ENCODE measurements at regions not wholly inside any gene's neighbourhood (a gene's known extent, or its start where the extent isn't known, plus 50 kb on each side); places are given as distances from the start of the nearest gene placed in this dataset.
"Not testable (repeated sequence)": the region's sequence is repeated elsewhere in the genome, so short reads cannot be mapped to it uniquely, and the experiment has no call there.

- not testable (repeated sequence) for ATAC-seq
Measured at GRCh38 chr7:109632890-109633289, 1063.2 kb downstream of the DNAJB9 start.

GRCh38 chr7:109635374-109635773 is 1065.7 kb downstream of the DNAJB9 start:
- DNase-seq (no peak), ATAC-seq (no peak)

More at GRCh38 chr7:109632890-109633289, 1063.2 kb downstream of the DNAJB9 start:
- not testable (repeated sequence) for DNase-seq

DNA sequence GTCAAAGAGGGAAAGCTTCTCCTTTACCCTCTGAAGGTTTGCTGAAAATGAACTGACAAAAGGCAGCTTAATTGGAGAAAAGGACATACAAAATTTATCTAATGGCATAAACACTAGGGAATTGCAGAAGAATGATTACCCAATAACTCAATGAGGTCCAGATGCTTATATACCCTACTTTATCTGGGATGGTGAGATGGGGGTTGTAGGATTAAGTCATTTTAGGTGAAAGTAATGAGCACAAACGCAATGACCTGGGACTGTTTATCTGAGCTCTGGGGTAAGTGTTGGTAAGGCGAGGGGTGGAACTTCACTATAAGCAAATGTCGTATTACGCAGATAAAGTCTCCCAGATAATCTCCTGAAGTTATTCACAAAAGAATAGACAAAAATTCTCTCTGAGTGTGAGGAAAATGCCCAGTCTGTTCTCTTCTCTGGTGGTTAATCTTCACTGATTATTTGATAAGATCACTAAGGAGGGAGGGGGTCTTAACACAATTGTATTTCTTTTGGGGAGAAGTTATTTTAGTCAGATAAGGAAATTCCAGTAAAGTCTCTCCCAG is 1067.8 kb downstream of the DNAJB9 start:
- ATAC-seq (no peak), DNase-seq (no peak)

DNA sequence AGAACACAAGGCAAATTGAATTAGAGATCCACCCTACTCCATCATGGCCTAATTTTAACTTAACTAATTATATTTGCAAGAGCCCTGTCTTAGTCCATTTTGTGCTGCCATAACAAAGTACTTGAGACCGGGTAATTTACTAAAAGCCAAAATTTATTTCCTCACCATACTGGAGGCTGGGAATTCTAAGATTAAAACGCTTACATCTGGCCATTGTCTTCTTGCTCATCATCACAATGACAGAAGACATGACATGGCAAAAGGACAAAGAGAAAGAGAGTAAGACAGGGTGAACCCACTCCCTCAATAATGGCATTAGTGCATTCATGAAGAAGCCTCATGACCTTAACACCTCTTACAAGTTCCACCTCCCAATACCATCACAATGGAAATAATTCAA is 1068.6 kb downstream of the DNAJB9 start:
- ATAC-seq (no peak), DNase-seq (no peak)

DNA sequence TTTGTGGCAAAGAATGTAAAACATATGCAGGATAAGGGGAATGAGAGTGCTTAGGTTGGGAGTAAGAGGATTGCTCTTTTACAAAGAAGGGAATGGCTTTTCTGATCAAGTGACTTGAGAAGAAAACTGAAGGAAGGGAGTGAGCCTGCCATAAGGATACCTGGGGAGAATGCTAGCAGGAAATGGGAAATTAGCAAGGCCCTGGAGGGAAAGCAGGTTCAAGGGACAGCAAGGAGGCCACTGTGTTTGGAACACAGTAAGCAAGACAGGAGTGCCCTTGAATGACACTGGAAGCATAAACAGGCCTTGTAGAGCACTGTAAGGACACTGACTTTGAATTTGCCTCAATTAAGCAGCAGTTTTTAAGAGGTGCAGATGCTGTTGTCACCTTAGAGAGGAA is 1069.9 kb downstream of the DNAJB9 start:
- ATAC-seq (no peak), DNase-seq (no peak)

- ATAC-seq, result no peak
- no peak for DNase-seq
Measured at GRCh38 chr7:109641445-109641844, 1071.8 kb downstream of the DNAJB9 start.

GRCh38 chr7:109646124-109646523 is 1076.5 kb downstream of the DNAJB9 start:
- ATAC-seq (no peak), DNase-seq (no peak)

DNA sequence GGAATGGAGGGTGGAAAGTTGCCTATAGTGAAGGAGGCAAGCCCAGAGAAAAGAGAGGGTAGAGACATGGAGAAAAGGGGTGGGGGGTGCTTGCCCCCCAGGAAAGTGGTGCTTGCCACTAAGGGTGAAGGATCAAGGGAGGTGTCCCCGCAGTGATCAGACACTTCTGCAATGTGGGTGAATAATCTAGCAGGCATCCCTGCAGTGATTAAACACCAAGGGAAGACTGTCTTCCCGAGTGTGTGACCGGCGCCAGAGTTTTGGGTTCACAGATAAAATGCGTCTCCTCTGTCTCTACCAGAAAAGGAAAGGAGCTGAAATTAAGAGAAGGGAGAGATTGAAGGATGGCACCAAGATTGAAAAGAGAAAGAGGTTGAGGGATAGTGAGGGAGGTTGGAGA is 1076.9 kb downstream of the DNAJB9 start:
- ATAC-seq, result not testable (repeated sequence)

GRCh38 chr7:109647263-109647662 is 1077.6 kb downstream of the DNAJB9 start:
- ATAC-seq, result not testable (repeated sequence)

More for the DNA sequence above, 1076.9 kb downstream of the DNAJB9 start:
- not testable (repeated sequence) for DNase-seq

DNA sequence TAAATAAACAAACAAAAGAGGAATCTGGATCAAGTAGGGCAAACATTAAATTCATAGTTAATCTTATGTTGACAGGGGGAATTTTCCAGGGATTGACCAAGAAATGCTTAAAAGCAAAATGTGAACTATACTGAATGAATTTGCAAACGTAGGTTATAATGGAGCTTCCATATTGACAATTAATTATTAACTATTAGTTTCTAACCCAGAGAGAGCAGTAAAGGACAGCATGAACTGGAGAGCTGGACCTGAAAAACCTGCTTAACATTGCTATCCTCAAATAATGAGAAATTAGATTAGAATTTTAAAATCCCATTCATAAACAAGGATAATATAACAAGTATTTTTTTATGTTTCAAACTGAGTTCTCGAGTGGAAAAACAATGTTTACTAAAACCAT is 1089.6 kb downstream of the DNAJB9 start:
- ATAC-seq, result no peak
- no peak for DNase-seq

More at GRCh38 chr7:109647263-109647662, 1077.6 kb downstream of the DNAJB9 start:
- DNase-seq, result not testable (repeated sequence)

GRCh38 chr7:109660401-109660800 is 1090.7 kb downstream of the DNAJB9 start:
- ATAC-seq (no peak), DNase-seq (no peak)

- no peak for ATAC-seq
- no peak for DNase-seq
Measured at GRCh38 chr7:109663806-109664205, 1094.1 kb downstream of the DNAJB9 start.

- not testable (repeated sequence) for ATAC-seq, DNase-seq
Measured at GRCh38 chr7:109687269-109687668, 1117.6 kb downstream of the DNAJB9 start.

GRCh38 chr7:109692613-109693012 is 1122.9 kb downstream of the DNAJB9 start:
- not testable (repeated sequence) for ATAC-seq, DNase-seq

- DNase-seq (no peak), ATAC-seq (no peak)
Measured at GRCh38 chr7:109694149-109695071, 1124.7 kb downstream of the DNAJB9 start.

DNA sequence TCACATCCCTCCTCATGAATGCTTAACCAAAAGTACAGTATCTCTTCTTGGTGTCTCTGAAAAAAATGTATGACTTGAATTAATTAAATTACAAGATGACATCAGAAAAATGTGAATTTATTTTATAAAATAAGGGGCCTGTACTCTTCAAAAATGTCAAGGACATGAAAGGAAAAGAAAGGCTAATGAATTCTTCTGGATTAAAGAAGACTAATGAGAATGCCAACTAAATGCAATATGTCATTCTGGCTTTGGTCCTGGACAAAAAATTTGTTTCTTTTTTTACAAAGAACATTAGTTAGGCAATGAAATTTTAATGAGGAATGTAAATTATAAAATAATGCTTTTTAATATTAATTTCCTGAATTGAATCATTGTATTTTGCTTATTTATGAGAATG is 1125.7 kb downstream of the DNAJB9 start:
- no peak for ATAC-seq
- DNase-seq, result no peak

GRCh38 chr7:109696723-109697122 is 1127.0 kb downstream of the DNAJB9 start:
- DNase-seq, result no peak
- ATAC-seq, result no peak

DNA sequence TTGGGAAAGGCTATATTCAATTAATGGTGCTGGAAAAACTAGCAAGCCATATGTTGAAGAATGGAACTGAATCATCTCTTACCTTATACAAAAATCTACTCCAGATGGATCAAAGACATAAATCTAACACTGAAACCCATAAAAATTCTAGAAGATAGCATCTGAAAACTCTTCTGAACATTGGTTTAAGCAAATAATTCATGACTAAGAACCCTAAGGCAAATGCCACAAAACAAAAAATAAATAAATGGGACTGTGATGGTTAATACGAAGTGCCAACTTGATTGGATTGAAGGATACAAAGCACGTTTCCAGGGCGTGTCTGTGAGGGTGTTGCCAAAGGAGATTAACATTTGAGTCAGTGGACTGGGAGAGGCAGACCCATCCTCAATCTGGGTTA is 1130.0 kb downstream of the DNAJB9 start:
- ATAC-seq, result no peak
- DNase-seq, result no peak

- ATAC-seq, result no peak
- DNase-seq, result no peak
Measured at GRCh38 chr7:109713366-109713765, 1143.7 kb downstream of the DNAJB9 start.

GRCh38 chr7:109719359-109719758 is 1149.7 kb downstream of the DNAJB9 start:
- not testable (repeated sequence) for DNase-seq, ATAC-seq

DNA sequence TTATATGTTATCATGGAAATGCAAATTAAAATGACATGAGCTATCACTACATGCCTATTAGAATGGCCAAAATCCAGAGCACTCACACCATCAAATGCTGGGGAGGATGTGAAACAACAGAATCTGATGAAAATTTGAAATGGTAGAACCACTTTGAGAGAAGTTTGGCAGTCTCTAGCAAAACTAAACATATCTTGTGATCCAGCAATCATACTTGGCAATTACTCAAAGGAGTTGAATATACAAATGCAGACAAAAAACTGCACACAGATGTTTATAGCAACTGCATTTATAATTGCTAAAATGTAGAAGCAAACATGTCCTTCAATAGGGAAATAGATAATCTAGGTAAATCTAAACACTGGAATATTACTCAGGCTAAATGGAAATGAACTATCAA is 1164.9 kb downstream of the DNAJB9 start:
- DNase-seq (no peak), ATAC-seq (no peak)

- DNase-seq (no peak), ATAC-seq (no peak)
Measured at GRCh38 chr7:109735881-109736280, 1166.2 kb downstream of the DNAJB9 start.

DNA sequence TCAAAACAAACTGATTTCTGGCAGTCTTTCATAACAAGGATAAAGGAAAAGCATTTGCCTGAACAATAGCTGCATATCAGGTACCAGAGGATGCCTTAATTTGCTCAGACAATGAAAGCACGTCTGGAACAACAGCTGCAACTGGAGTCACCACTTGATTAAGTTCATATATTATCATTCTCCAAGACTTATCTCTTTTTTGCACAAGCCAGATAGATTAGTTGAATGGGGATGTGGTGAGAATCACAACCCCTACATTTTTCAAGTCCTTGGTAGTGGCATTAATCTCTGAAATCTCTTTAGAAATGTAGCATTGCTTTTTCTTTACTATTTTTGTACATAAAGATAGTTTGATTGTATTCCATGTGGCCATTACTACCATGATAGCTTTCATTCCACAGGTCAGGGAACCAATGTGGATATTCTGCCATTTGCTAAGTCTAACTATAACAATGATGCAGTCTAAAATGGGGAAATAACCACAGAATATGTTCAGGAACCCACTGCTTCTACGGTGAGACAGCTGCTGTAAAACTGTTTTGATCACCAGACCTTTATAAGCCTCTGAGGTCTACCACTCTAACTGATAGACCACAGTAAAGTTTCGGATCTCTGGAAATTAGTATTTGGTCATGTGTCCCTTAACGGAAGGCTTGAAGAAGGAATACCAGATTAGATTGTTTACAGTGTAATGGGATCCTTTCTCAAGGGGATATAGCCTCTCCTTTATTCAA is 1176.2 kb downstream of the DNAJB9 start:
- DNase-seq (no peak), ATAC-seq (no peak)

All from stimulated activated naive CD8-positive, alpha-beta T cell treated with anti-CD3 and anti-CD28 coated beads, Interleukin-15, Interleukin-2, amounts not matched to agents 100 U/mL and 50 U/mL, for 24 hours (primary cell).